ENCODE measurements at regions not wholly inside any gene's neighbourhood (a gene's known extent, or its start where the extent isn't known, plus 50 kb on each side); places are given as distances from the start of the nearest gene placed in this dataset.

DNA sequence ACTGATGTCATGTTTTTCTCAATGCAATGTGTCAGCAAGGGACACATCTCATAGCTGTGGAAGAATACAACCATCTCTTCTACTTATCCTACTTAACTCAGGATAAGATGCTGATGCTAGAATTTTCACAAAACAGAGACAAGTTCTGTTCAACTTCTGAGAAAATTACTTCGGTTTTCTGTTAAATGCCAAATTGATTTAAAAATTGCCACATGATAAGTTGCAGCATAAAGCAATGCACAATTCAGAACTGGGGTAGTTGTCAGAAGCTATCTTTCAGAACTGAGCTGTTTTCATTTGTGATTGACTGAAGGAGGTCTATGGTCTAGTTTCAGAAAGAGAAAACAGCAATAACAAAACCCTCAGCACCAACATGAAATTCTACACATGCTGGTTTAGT is 954.8 kb upstream of the C9orf72 start:
- 88 to 92% methylated on average over 1 of the region's 1 CpG for WGBS, 2 donors
- H3K36me3 ChIP-seq, result no peaks in the 10 kb centered on the region
- H3K27ac ChIP-seq, result no peak overlapping the region
- no peaks in the 10 kb centered on the region for H3K4me1 ChIP-seq
- DNase-seq, result no peak
- no peaks in the 10 kb centered on the region for H3K27me3 ChIP-seq
- no peaks in the 10 kb centered on the region for H3K9me3 ChIP-seq
- H3K4me3 ChIP-seq, result no peak overlapping the region
- TF ChIP-seq POLR2A (IDR thresholded peaks at IDR 0.05), result no peak
- TF ChIP-seq, protein P1, sequence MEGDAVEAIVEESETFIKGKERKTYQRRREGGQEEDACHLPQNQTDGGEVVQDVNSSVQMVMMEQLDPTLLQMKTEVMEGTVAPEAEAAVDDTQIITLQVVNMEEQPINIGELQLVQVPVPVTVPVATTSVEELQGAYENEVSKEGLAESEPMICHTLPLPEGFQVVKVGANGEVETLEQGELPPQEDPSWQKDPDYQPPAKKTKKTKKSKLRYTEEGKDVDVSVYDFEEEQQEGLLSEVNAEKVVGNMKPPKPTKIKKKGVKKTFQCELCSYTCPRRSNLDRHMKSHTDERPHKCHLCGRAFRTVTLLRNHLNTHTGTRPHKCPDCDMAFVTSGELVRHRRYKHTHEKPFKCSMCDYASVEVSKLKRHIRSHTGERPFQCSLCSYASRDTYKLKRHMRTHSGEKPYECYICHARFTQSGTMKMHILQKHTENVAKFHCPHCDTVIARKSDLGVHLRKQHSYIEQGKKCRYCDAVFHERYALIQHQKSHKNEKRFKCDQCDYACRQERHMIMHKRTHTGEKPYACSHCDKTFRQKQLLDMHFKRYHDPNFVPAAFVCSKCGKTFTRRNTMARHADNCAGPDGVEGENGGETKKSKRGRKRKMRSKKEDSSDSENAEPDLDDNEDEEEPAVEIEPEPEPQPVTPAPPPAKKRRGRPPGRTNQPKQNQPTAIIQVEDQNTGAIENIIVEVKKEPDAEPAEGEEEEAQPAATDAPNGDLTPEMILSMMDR (IDR thresholded peaks at IDR 0.05), result no peak
- intact Hi-C loops (cut with DNase I), result no loop called here

DNA sequence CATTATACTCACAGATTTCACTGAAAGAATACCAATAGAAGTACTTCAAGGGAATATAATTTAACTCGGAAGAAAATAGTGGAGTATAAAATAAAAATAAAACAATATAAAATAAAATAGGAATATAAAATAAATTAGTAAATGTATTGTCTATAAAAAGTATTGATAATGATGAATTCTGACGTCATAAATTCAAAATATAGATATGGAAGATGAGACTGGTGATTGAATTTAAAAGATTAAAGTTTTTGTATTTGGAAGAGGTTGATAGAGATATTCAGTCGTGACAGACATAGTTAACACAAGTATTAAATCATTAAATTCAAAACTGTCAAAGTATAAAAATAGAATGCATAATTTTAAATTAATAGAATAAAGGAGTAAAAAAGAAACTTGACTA is 964.9 kb upstream of the C9orf72 start:
- DNase-seq, result no peak
- intact Hi-C loops (cut with DNase I), result no loop called here
- no peaks in the 10 kb centered on the region for H3K27me3 ChIP-seq
- TF ChIP-seq, protein P1 (IDR thresholded peaks at IDR 0.05), result no peak
- no peak for TF ChIP-seq POLR2A (IDR thresholded peaks at IDR 0.05)
- H3K4me1 ChIP-seq, result no peaks in the 10 kb centered on the region
- H3K36me3 ChIP-seq, result no peaks in the 10 kb centered on the region
- WGBS, 2 donors, result 66 to 83% methylated on average over 3 of the region's 3 CpGs
- no peaks in the 10 kb centered on the region for H3K9me3 ChIP-seq
- no peak overlapping the region for H3K4me3 ChIP-seq
- H3K27ac ChIP-seq, result no peak overlapping the region

DNA sequence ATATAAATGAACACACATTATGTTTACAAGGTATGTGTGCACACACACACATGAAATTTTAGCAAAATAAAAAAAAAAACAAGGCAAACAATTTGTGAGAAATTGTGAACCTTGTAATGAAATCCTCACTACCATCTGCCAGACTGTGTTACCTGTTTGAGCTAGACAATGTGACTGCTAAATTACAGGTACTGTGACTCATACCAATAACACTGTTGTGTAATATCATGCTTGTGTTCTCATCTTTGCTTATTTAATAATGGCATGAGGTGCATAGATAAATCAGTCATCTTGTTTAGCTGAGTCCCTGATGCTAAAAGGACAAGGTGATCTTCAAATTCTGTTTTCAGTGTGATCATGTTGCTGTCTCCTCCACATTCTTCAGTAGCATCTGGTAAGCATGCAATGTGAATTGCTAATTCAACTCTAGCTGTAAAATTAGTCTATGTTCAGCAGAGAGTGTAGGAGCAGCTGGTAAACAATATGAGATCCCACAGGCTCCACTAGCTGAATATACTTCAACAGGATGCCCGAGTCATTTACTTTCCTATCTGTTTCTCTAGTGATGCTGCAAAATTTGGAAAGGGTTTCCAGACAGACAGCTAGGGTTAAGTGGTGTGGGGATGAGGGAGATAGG is 966.3 kb upstream of the C9orf72 start:
- no peak for DNase-seq
- H3K27ac ChIP-seq, result no peak overlapping the region

DNA sequence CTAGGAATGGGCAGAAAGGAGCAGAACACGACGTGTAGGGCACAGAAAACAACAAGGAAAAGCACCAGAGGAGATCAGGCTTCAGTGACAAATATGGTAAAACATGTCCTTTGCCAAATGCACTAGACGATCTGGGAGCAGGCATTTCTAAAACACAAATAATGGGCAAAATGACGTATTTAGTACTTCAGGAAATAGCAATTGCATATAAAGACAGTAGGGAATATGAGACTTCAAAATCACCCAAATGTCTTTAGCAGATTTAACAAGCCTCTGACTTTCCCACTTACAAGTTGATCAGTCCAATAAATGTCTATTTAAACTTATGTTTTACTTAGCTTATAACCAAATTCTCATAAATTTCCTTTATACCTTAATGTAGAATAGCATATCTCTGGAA is 969.6 kb upstream of the C9orf72 start:
- 51 to 57% methylated on average over 4 of the region's 4 CpGs for WGBS, 2 donors
- Histone ChIP-seq H3K27me3 (no peaks in the 10 kb centered on the region), H3K9me3 (no peaks in the 10 kb centered on the region), H3K4me1 (no peaks in the 10 kb centered on the region), H3K36me3 (no peaks in the 10 kb centered on the region), H3K4me3 (no peak overlapping the region), H3K27ac (no peak overlapping the region)
- DNase-seq, result no peak
- intact Hi-C loops (cut with DNase I), result no loop called here
- TF ChIP-seq, protein P1 (IDR thresholded peaks at IDR 0.05), result no peak
- no peak for TF ChIP-seq POLR2A (IDR thresholded peaks at IDR 0.05)

More for the DNA sequence above, 966.3 kb upstream of the C9orf72 start:
- H3K9me3 ChIP-seq, result no peaks in the 10 kb centered on the region
- no peak overlapping the region for H3K4me3 ChIP-seq
- intact Hi-C loops (cut with DNase I), result no loop called here
- TF ChIP-seq, protein P1 (IDR thresholded peaks at IDR 0.05), result no peak
- TF ChIP-seq POLR2A (IDR thresholded peaks at IDR 0.05), result no peak
- whole genome bisulfite sequencing, 2 donors, result 67 to 86% methylated on average over 1 of the region's 1 CpG
- no peaks in the 10 kb centered on the region for H3K36me3 ChIP-seq
- H3K27me3 ChIP-seq, result no peaks in the 10 kb centered on the region
- no peaks in the 10 kb centered on the region for H3K4me1 ChIP-seq

DNA sequence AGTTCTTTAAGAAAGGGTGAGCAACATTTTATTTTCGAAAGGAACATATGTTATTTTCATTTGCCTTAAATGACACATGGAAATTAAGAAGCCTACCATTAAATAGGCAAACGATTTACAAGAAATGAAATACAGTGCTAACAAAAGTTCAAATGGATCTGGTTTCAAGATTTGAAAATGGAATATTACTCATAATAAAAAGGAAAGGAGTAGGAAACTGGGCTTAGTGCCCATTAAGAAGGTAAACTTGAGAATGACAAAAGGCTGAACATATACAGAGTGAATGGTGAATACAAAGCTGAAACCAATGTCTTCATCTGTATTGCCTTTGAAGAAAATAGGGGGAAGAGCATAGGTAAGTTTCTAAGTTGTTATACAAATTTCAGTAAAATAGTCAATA is 974.2 kb upstream of the C9orf72 start:
- 33 to 40% methylated on average over 2 of the region's 2 CpGs for WGBS, 2 donors
- no peaks in the 10 kb centered on the region for H3K9me3 ChIP-seq
- intact Hi-C loops (cut with DNase I), result no loop called here
- no peaks in the 10 kb centered on the region for H3K4me1 ChIP-seq
- no peak for DNase-seq
- TF ChIP-seq, protein P1 (IDR thresholded peaks at IDR 0.05), result no peak
- H3K27me3 ChIP-seq, result no peaks in the 10 kb centered on the region
- no peak overlapping the region for H3K27ac ChIP-seq
- no peaks in the 10 kb centered on the region for H3K36me3 ChIP-seq
- H3K4me3 ChIP-seq, result no peak overlapping the region
